DND-41 (cell line): ENCODE measurements at regions not wholly inside any gene's neighbourhood (a gene's known extent, or its start where the extent isn't known, plus 50 kb on each side); places are given as distances from the start of the nearest gene placed in this dataset.

Experiments
- ATAC-seq: fragments of 200-7000 bp; cut with Tn5 transposase; 3 replicates; pipeline ENCODE4 v1.9.1; 2021; ENCODE audit warnings: low read depth; ENCODE audit not compliant: insufficient read depth
- DNase-seq: peaks from one replicate; pipeline ENCODE4 v3.0.0-alpha.2; 2020
- H2AFZ ChIP-seq: 2 replicates; pipeline ENCODE4 v1.6.0; 2012; ENCODE audit warnings: low read depth, low read length
- H3K27ac ChIP-seq: 2 replicates; pipeline ENCODE4 v1.5.1; 2012; ENCODE audit warnings: low read length, inconsistent platforms
- H3K27me3 ChIP-seq: fragments of 200-600 bp; sonication (generic); 2 replicates; pipeline ENCODE4 v1.6.0; 2012; ENCODE audit warnings: low read length, mild to moderate bottlenecking, inconsistent platforms; ENCODE audit not compliant: insufficient read depth, poor library complexity
- H3K36me3 ChIP-seq: 2 replicates; pipeline ENCODE4 v1.5.1; 2012; ENCODE audit warnings: low read length, inconsistent platforms; ENCODE audit not compliant: insufficient read depth
- H3K4me1 ChIP-seq: 2 replicates; pipeline ENCODE4 v1.5.1; 2012; ENCODE audit warnings: mild to moderate bottlenecking, low read length; ENCODE audit not compliant: insufficient read depth
- H3K4me2 ChIP-seq: 2 replicates; pipeline ENCODE4 v1.6.0; 2012; ENCODE audit warnings: mild to moderate bottlenecking, moderate library complexity, low read length, inconsistent platforms; ENCODE audit not compliant: insufficient read depth
- H3K4me3 ChIP-seq, 2 experiments: fragments of 200-600 bp in 1 of 2; shearing (Covaris generic) in 1 of 2; 2 replicates each; pipeline ENCODE4 v1.5.1; 2012 to 2016; ENCODE audit warnings: inconsistent platforms in 2 of 2, low read length in 2 of 2, mild to moderate bottlenecking in 2 of 2, low read depth in 1 of 2, moderate library complexity in 1 of 2
- H3K79me2 ChIP-seq: 2 replicates; pipeline ENCODE4 v1.6.0; 2012; ENCODE audit warnings: low read length, inconsistent platforms; ENCODE audit not compliant: insufficient read depth
- H3K9ac ChIP-seq: 2 replicates; pipeline ENCODE4 v1.6.0; 2012; ENCODE audit warnings: low read depth, mild to moderate bottlenecking, inconsistent platforms, low read length, moderate library complexity
- H3K9me3 ChIP-seq: 2 replicates; pipeline ENCODE4 v1.5.1; 2012; ENCODE audit warnings: low read length, moderate library complexity, mild to moderate bottlenecking, inconsistent platforms; ENCODE audit not compliant: insufficient read depth, severe bottlenecking
- H4K20me1 ChIP-seq: 2 replicates; pipeline ENCODE4 v1.6.0; 2012; ENCODE audit warnings: low read length; ENCODE audit not compliant: insufficient read depth
- CTCF ChIP-seq: IDR thresholded peaks from 2 replicates; pipeline ENCODE4 v1.5.1; 2012; ENCODE audit warnings: borderline replicate concordance, low read length, moderate library complexity, mild to moderate bottlenecking; ENCODE audit not compliant: poor library complexity, severe bottlenecking; ENCODE audit errors: extremely low read depth
- EZH2 ChIP-seq: IDR thresholded peaks from 3 replicates; pipeline ENCODE4 v1.6.1; 2012; ENCODE audit warnings: borderline replicate concordance, low read depth, mild to moderate bottlenecking, moderate library complexity, low read length, inconsistent platforms; ENCODE audit not compliant: severe bottlenecking

DNA sequence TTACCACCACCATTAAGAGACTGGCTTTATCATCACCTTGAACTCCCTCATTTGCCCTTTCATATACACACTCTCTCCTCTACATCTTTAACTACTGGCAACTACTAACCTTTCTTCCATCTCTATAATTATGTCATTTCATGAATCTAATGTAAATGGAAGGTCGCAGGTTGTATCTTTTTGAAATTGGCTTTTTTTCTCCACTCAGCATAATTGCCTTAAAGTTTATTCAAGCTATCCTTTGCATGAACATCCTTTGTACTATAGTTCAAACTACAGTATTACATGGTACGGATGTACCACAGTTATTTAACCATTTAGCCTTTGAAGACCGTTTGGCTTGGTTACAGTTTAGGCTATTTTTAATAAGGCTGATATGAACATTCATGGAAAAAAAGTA is 129.5 kb upstream of the ZNF804A start:
- no peak for TF ChIP-seq CTCF
- no peak for TF ChIP-seq EZH2
- Histone ChIP-seq H3K4me1 (no peaks in the 10 kb centered on the region), H4K20me1 (no peaks in the 10 kb centered on the region), H3K9me3 (no peaks in the 10 kb centered on the region), H2AFZ (no peak overlapping the region), H3K27ac (no peak overlapping the region), H3K4me2 (no peak overlapping the region), H3K4me3 (no peak overlapping the region), H3K36me3 (no peaks in the 10 kb centered on the region), H3K9ac (no peak overlapping the region), H3K79me2 (no peaks in the 10 kb centered on the region), H3K27me3 (no peaks in the 10 kb centered on the region)
- DNase-seq = no peak
- ATAC-seq = no peak

GRCh38 chr2:184472481-184472880 is 125.8 kb upstream of the ZNF804A start:
- H3K36me3 ChIP-seq = no peaks in the 10 kb centered on the region
- no peaks in the 10 kb centered on the region for H3K9me3 ChIP-seq
- no peak overlapping the region for H3K4me2 ChIP-seq
- no peak for ATAC-seq
- H3K27me3 ChIP-seq = no peaks in the 10 kb centered on the region
- no peak for DNase-seq
- no peaks in the 10 kb centered on the region for H3K79me2 ChIP-seq
- H3K27ac ChIP-seq = no peak overlapping the region
- TF ChIP-seq CTCF (no peak), EZH2 (no peak)
- H3K4me1 ChIP-seq = no peaks in the 10 kb centered on the region
- no peaks in the 10 kb centered on the region for H4K20me1 ChIP-seq
- H2AFZ ChIP-seq = no peak overlapping the region
- H3K4me3 ChIP-seq = no peak overlapping the region
- H3K9ac ChIP-seq = no peak overlapping the region

DNA sequence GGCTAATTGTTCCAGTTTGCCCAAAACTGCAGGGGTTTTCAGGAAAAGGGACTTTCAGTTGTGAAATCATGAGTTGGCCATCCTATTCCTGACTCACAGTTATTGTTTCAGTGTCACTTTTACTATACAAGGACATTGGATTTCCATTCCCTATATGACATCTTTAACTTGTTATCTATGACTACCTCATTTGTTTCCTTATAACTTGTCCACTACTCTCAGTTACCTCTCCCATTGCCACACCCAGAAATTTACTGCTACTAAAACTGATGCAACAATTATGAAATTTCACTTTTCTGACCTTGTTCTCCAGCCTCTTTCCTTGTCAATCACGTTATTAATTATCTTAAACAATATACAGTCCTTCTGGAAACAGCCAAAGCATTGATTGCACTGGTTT is 116.5 kb upstream of the ZNF804A start:
- Histone ChIP-seq H3K79me2 (no peaks in the 10 kb centered on the region), H3K27me3 (no peaks in the 10 kb centered on the region), H3K27ac (no peak overlapping the region), H3K9me3 (no peaks in the 10 kb centered on the region), H3K4me3 (no peak overlapping the region), H2AFZ (no peak overlapping the region), H4K20me1 (no peaks in the 10 kb centered on the region), H3K36me3 (no peaks in the 10 kb centered on the region), H3K4me1 (no peaks in the 10 kb centered on the region), H3K4me2 (no peak overlapping the region), H3K9ac (no peak overlapping the region)
- DNase-seq = no peak
- TF ChIP-seq CTCF (no peak), EZH2 (no peak)
- no peak for ATAC-seq

- no peak overlapping the region for H3K9ac ChIP-seq
- H3K4me2 ChIP-seq = no peak overlapping the region
- H3K79me2 ChIP-seq = no peaks in the 10 kb centered on the region
- TF ChIP-seq CTCF (no peak), EZH2 (no peak)
- H3K27ac ChIP-seq = no peak overlapping the region
- no peak overlapping the region for H3K4me3 ChIP-seq
- no peaks in the 10 kb centered on the region for H3K4me1 ChIP-seq
- no peaks in the 10 kb centered on the region for H3K36me3 ChIP-seq
- no peaks in the 10 kb centered on the region for H3K9me3 ChIP-seq
- ATAC-seq (no peak), DNase-seq (no peak)
- no peaks in the 10 kb centered on the region for H4K20me1 ChIP-seq
- no peak overlapping the region for H2AFZ ChIP-seq
- no peaks in the 10 kb centered on the region for H3K27me3 ChIP-seq
Observed at GRCh38 chr2:184498936-184499335, 99.4 kb upstream of the ZNF804A start.
